Mesendoderm (in vitro differentiated cells): ENCODE measurements at regions not wholly inside any gene's neighbourhood (a gene's known extent, or its start where the extent isn't known, plus 50 kb on each side); places are given as distances from the start of the nearest gene placed in this dataset.

Experiments used
- DNase-seq: peaks from one replicate; pipeline ENCODE4 v3.0.0; 2013
- H2AK5ac ChIP-seq: 2 replicates; pipeline ENCODE4 v1.6.1; 2013; ENCODE audit warnings: low read length, inconsistent platforms
- H2BK120ac ChIP-seq: 2 replicates; pipeline ENCODE4 v1.6.1; 2013; ENCODE audit warnings: low read depth, mild to moderate bottlenecking, low read length, moderate library complexity, mixed read lengths
- H2BK15ac ChIP-seq: replicated peaks from 2 replicates; pipeline ENCODE4 v1.6.1; 2013; ENCODE audit warnings: low read depth, mild to moderate bottlenecking, moderate library complexity
- H2BK5ac ChIP-seq: 2 replicates; pipeline ENCODE4 v1.6.1; 2013; ENCODE audit warnings: low read length, inconsistent platforms
- H3K18ac ChIP-seq: 2 replicates; pipeline ENCODE4 v1.6.1; 2013; ENCODE audit warnings: mild to moderate bottlenecking, low read length, mixed read lengths
- H3K23ac ChIP-seq: one replicate; pipeline ENCODE4 v1.6.1; 2013; ENCODE audit warnings: low read length
- H3K27ac ChIP-seq: 2 replicates; pipeline ENCODE4 v1.5.1; 2013; ENCODE audit warnings: low read depth, mild to moderate bottlenecking, inconsistent platforms, low read length, moderate library complexity
- H3K27me3 ChIP-seq: 2 replicates; pipeline ENCODE4 v1.6.1; 2013; ENCODE audit warnings: low read length, control low read depth, mild to moderate bottlenecking, inconsistent platforms; ENCODE audit not compliant: insufficient read depth, poor library complexity
- H3K36me3 ChIP-seq: 2 replicates; pipeline ENCODE4 v1.6.1; 2013; ENCODE audit warnings: low read length, inconsistent platforms; ENCODE audit not compliant: control insufficient read depth, insufficient read depth
- H3K4ac ChIP-seq: one replicate; pipeline ENCODE4 v1.6.1; 2013; ENCODE audit warnings: low read depth, mild to moderate bottlenecking, low read length, moderate library complexity
- H3K4me1 ChIP-seq: 2 replicates; pipeline ENCODE4 v1.6.1; 2013; ENCODE audit warnings: low read depth, low read length, inconsistent platforms; ENCODE audit not compliant: control insufficient read depth
- H3K4me2 ChIP-seq: 2 replicates; pipeline ENCODE4 v1.6.1; 2013; ENCODE audit warnings: low read length
- H3K4me3 ChIP-seq: 2 replicates; pipeline ENCODE4 v1.5.1; 2013; ENCODE audit warnings: mild to moderate bottlenecking, low read length
- H3K56ac ChIP-seq: one replicate; pipeline ENCODE4 v1.6.1; 2013; ENCODE audit warnings: low read length
- H3K79me1 ChIP-seq: 2 replicates; pipeline ENCODE4 v1.6.1; 2013; ENCODE audit warnings: low read length, inconsistent platforms
- H3K79me2 ChIP-seq: 2 replicates; pipeline ENCODE4 v1.6.1; 2013; ENCODE audit warnings: mild to moderate bottlenecking, low read length; ENCODE audit not compliant: control insufficient read depth, insufficient read depth
- H3K9ac ChIP-seq: 2 replicates; pipeline ENCODE4 v1.6.1; 2013; ENCODE audit warnings: low read length, inconsistent platforms
- H4K5ac ChIP-seq: one replicate; pipeline ENCODE4 v1.6.1; 2013; ENCODE audit warnings: low read length
- H4K8ac ChIP-seq: one replicate; pipeline ENCODE4 v1.6.1; 2013; ENCODE audit warnings: low read depth, mild to moderate bottlenecking, control low read depth, low read length, moderate library complexity
- WGBS: extraction: QIAGEN DNeasy Blood & Tissue Kit; methylation state at CpG from one replicate; pipeline ENCODE4 v1.1.7; 2013; ENCODE audit warnings: low lambda C conversion rate, missing lambda C conversion rate; ENCODE audit not compliant: insufficient coverage; ENCODE audit errors: extremely low coverage; 5-methylcytosine and 5-hydroxymethylcytosine counted together

- H2BK5ac ChIP-seq: no peak overlapping the region
- H3K36me3 ChIP-seq: no peaks in the 10 kb centered on the region
- no peaks in the 10 kb centered on the region for H3K27me3 ChIP-seq
- H3K4me2 ChIP-seq: no peak overlapping the region
- H2BK15ac ChIP-seq: no peak overlapping the region
- no peak overlapping the region for H3K56ac ChIP-seq
- DNase-seq: peak; percentile 93
- H3K4me3 ChIP-seq: no peak overlapping the region
- H3K27ac ChIP-seq: no peak overlapping the region
- no peaks in the 10 kb centered on the region for H3K4me1 ChIP-seq
- H2AK5ac ChIP-seq: no peak overlapping the region
- H3K23ac ChIP-seq: no peak overlapping the region
- no peak overlapping the region for H3K18ac ChIP-seq
- H2BK120ac ChIP-seq: no peak overlapping the region
- whole genome bisulfite sequencing: no CpG with 5 or more reads among the region's 9 CpGs
- no peak overlapping the region for H4K8ac ChIP-seq
- H3K79me1 ChIP-seq: no peaks in the 10 kb centered on the region
- no peak overlapping the region for H4K5ac ChIP-seq
- H3K79me2 ChIP-seq: no peaks in the 10 kb centered on the region
- H3K9ac ChIP-seq: no peak overlapping the region
- H3K4ac ChIP-seq: no peak overlapping the region
Observed at GRCh38 chr9:107422189-107423185, 67.1 kb downstream of the KLF4 start.

- Histone ChIP-seq H3K18ac (no peak overlapping the region), H2BK15ac (no peak overlapping the region), H3K23ac (no peak overlapping the region), H3K27ac (no peak overlapping the region), H3K36me3 (no peaks in the 10 kb centered on the region), H3K79me1 (no peaks in the 10 kb centered on the region), H4K8ac (no peak overlapping the region), H2BK5ac (no peak overlapping the region), H3K4me3 (no peak overlapping the region), H2BK120ac (no peak overlapping the region), H3K4me2 (no peak overlapping the region), H3K27me3 (no peaks in the 10 kb centered on the region), H3K4ac (no peak overlapping the region), H3K9ac (no peak overlapping the region), H2AK5ac (no peak overlapping the region), H3K56ac (no peak overlapping the region), H3K79me2 (no peaks in the 10 kb centered on the region), H3K4me1 (no peaks in the 10 kb centered on the region), H4K5ac (no peak overlapping the region)
- no CpG with 5 or more reads among the region's 3 CpGs for WGBS
- DNase-seq: no peak
Observed at GRCh38 chr9:107410420-107410819, 79.1 kb downstream of the KLF4 start.

DNA sequence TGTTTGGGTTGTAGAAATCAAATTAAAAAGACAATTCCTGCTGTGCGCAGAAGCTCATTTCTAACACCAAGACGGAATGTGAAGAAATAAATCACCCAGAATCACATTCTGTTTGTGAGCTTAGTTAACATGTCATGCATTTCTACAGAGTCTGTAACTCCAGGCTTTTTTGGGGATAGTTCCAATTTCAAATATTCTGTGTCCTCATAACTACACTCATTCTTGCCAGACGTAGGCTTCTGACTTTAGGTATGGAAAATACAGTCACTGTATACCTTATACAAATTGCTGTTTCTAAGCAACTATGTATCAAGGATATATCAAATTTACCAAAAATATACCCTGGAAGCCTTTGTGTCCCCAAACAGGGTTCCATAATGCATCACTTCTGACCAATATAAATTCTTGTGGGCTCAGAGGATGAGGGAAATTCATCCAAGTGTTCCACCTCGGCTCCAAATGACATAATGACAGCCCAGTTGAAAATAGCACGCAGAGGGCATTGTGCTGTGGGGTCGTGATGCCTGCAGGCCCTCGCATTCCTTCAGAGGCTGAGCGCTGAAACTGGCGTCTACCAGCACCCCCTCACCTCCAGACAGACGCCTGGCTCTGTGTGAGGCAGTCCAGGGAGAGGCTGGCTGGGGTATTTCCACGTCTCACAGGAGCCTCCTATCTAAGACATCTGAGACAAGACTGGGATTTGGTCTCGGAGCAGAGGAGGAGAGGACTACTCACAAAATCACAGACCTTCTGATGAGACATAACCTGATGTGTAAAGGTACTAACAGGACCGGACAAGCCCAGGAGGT lies 79.8 kb downstream of the KLF4 start:
- no CpG with 5 or more reads among the region's 13 CpGs for WGBS
- no peak overlapping the region for H3K4me2 ChIP-seq
- no peaks in the 10 kb centered on the region for H3K4me1 ChIP-seq
- no peak overlapping the region for H4K8ac ChIP-seq
- no peak overlapping the region for H3K23ac ChIP-seq
- H2BK15ac ChIP-seq: no peak overlapping the region
- no peaks in the 10 kb centered on the region for H3K79me2 ChIP-seq
- no peak overlapping the region for H3K27ac ChIP-seq
- no peak overlapping the region for H3K18ac ChIP-seq
- no peak for DNase-seq
- H3K79me1 ChIP-seq: no peaks in the 10 kb centered on the region
- no peak overlapping the region for H3K9ac ChIP-seq
- H3K4ac ChIP-seq: no peak overlapping the region
- no peak overlapping the region for H2AK5ac ChIP-seq
- no peak overlapping the region for H3K56ac ChIP-seq
- H3K36me3 ChIP-seq: no peaks in the 10 kb centered on the region
- no peak overlapping the region for H2BK120ac ChIP-seq
- H3K4me3 ChIP-seq: no peak overlapping the region
- no peak overlapping the region for H2BK5ac ChIP-seq
- H3K27me3 ChIP-seq: no peaks in the 10 kb centered on the region
- no peak overlapping the region for H4K5ac ChIP-seq

DNA sequence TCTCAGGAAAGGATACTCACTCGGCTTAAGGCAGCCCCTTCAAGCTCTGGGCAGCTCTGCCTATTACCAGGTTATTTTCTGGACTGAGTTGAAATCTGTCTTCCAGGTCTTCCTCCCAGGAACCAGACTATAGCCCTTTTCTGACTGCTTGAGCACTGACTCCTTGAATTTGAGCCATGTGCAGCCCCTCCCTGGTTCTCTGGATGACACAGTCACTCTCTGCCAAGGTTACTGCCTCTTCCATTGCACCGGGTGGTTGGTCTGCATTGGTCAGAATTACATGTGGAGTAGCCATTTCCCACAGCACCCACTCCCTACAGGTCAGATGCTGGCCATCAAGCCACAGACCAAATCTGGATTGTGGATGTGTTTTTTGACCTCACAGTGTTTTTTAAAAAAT lies 81.9 kb downstream of the KLF4 start:
- no peak overlapping the region for H2AK5ac ChIP-seq
- H4K8ac ChIP-seq: no peak overlapping the region
- H3K27ac ChIP-seq: no peak overlapping the region
- no CpG with 5 or more reads among the region's 2 CpGs for WGBS
- no peaks in the 10 kb centered on the region for H3K27me3 ChIP-seq
- no peaks in the 10 kb centered on the region for H3K36me3 ChIP-seq
- no peak overlapping the region for H3K23ac ChIP-seq
- DNase-seq: no peak
- H4K5ac ChIP-seq: no peak overlapping the region
- no peaks in the 10 kb centered on the region for H3K79me2 ChIP-seq
- no peak overlapping the region for H3K9ac ChIP-seq
- no peak overlapping the region for H3K4me3 ChIP-seq
- no peak overlapping the region for H3K4ac ChIP-seq
- H2BK5ac ChIP-seq: no peak overlapping the region
- H3K4me1 ChIP-seq: no peaks in the 10 kb centered on the region
- no peak overlapping the region for H3K56ac ChIP-seq
- H3K4me2 ChIP-seq: no peak overlapping the region
- no peaks in the 10 kb centered on the region for H3K79me1 ChIP-seq
- H2BK15ac ChIP-seq: no peak overlapping the region
- no peak overlapping the region for H2BK120ac ChIP-seq
- no peak overlapping the region for H3K18ac ChIP-seq

DNA sequence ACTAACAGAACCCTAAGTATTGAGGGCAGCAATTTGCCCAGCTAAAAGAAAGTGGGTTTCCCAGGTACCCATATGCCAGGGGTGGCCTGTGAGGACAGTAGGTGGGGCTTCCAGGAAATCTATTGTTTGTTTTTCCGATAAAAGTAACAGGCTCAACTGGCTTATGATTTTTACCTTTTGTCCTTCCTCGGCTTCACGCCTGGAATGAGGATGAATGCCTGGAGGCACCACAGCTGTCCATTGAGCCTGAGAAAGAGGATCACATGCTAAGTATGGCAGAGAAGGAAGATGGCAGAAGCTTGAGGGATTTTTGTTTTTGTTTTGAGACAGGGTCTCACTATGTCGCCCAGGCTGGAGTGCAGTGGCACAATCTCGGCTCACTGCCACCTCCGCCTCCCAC lies 84.1 kb downstream of the KLF4 start:
- Histone ChIP-seq H2AK5ac (no peak overlapping the region), H3K79me1 (no peaks in the 10 kb centered on the region), H4K8ac (no peak overlapping the region), H2BK15ac (no peak overlapping the region), H3K4ac (no peak overlapping the region), H3K36me3 (no peaks in the 10 kb centered on the region), H4K5ac (no peak overlapping the region), H3K4me1 (no peaks in the 10 kb centered on the region), H3K27ac (no peak overlapping the region), H3K9ac (no peak overlapping the region), H3K18ac (no peak overlapping the region), H2BK120ac (no peak overlapping the region), H3K4me3 (no peak overlapping the region), H3K79me2 (no peaks in the 10 kb centered on the region), H3K56ac (no peak overlapping the region), H3K4me2 (no peak overlapping the region), H2BK5ac (no peak overlapping the region), H3K23ac (no peak overlapping the region), H3K27me3 (no peaks in the 10 kb centered on the region)
- DNase-seq: no peak
- no CpG with 5 or more reads among the region's 6 CpGs for WGBS
